T-helper 2 cell treated with Interferon-gamma antibody and Interleukin-4, amounts not matched to agents 100 ng/mL and 5 ng/mL, for 36 hours (primary cell): ENCODE measurements at regions not wholly inside any gene's neighbourhood (a gene's known extent, or its start where the extent isn't known, plus 50 kb on each side); places are given as distances from the start of the nearest gene placed in this dataset.
"Not testable (repeated sequence)": the region's sequence is repeated elsewhere in the genome, so short reads cannot be mapped to it uniquely, and the experiment has no call there.

Experiments
- intact Hi-C: fragments of 100-400 bp; cut with micrococcal nuclease; formaldehyde crosslinking; loops from one replicate; pipeline ENCODE4 v1.15.1; 2023

DNA sequence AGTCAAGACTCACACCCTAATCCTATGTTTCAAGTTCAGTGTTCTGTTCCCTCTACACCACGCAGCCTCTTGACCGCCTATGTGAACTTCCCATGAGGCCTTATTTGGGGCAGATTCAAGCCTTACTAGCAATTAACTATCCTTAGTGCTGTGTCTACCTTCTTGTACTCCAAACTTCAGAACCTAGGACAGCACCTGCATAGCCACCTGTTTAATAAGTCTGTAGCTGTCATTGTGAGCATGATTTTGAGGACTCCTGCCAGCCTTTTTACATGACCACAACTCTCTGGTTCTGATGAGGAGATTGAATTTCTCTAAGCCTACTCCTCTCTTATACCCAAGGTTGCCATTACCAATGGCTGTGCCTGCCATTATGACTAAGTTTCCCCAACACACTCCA is 50.8 kb upstream of the PCSK1 start:
- intact Hi-C loops: no loop called here

DNA sequence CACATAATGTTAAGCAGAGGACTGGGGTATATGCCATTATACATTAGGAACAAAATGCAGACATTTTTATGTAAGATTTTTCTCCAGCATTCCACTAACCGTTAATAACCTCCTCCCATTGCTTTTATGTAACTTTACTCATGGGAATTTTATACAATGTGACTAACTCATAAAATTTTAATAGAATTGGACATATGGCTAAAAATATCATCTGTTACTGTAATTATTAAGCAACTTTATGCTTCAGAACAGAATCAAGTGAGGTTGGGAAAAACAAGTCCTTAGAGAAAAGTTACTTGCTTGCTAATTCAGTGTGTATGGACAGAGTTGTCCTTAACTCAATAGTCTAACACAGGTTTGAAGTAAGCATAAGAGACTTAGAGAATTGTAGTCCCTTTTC is 54.8 kb upstream of the PCSK1 start:
- intact Hi-C loops: no loop called here

DNA sequence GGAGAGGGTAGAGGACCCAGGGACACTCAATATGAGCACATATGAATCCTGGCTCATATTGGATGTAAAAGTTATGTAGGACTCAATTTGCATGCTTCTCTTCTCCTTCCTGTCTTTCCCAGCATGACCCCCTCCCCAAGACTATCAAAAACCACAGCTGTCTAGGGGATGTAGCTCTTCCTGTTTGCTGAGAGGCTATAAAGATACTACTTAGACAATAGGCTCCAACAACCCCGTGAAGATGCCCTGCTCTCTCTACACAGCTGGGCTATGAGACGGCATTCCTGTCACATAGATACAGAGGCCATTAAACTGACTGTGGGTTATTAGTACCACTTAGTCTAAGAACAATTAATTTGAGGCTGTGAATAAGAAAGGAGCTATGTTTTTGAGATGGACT is 56.5 kb upstream of the PCSK1 start:
- intact Hi-C loops: no loop called here

DNA sequence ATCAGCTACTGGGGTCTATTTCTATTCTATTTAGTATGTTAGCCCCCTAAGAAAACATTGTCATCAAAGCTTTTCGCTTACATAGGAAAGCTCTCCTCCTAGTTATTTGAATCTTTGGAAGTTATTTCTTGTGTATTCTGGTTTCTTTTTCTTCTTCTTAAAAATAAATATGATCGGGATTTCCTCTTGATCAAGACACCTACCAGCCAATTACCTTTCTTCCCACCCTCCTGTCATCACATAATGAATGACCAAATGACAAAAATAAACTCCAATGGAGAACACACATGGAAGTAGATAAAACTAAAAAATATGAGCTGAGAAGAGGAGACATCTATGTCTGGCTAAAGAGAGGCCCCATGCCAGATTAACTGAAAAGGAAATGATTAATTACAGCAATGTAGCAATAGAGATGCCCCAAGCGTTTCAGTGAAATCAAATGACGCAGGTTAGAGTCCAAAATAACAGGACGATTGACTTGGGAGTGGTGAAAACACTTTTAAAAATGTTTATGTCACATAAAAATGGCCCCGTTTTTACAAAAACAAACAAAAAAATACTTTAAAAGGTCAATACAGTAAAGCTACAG is 59.5 kb upstream of the PCSK1 start:
- intact Hi-C loops: no loop called here

- intact Hi-C loops: no loop called here
Measured at GRCh38 chr5:96493219-96493790, 60.3 kb upstream of the PCSK1 start.

- intact Hi-C loops: not testable (repeated sequence)
Measured at GRCh38 chr5:96495412-96495811, 62.4 kb upstream of the PCSK1 start.

DNA sequence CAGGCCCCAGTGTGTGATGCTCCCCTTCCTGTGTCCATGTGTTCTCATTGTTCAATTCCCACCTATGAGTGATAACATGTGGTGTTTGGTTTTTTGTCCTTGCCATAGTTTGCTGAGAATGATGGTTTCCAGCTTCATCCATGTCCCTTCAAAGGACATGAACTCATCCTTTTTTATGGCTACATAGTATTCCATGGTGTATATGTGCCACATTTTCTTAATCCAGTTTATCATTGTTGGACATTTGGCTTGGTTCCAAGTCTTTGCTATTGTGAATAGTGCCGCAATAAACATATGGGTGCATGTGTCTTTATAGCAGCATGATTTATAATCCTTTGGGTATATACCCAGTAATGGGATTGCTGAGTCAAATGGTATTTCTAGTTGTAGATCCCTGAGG is 64.0 kb upstream of the PCSK1 start:
- intact Hi-C loops: not testable (repeated sequence)

DNA sequence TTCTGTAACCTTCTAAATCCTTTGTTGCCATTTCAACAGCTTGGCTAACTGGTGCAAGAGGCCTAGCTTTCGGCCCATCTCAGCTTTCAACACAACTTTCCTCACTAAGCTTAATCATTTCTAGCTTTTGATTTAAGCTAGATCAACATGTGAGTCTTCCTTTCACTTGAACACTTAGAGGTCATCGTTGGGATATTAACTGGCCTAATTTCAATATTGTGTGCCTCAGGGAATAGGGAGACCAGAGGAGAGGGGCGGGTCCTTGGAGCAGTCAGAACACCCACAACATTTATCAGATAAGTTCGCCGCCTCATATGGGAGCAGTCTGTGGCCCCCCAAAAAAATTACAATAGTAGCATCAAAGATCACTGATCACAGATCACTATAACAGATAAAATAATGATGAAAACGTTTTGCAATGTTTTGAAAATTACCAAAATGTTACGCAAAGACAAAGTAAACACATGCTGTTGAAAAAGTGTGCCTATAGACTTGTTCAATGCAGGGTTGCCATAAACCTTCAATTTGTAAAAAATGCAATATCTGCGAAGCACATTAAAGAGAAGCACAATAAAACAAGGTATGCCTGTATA is 66.8 kb upstream of the PCSK1 start:
- intact Hi-C loops: no loop called here

DNA sequence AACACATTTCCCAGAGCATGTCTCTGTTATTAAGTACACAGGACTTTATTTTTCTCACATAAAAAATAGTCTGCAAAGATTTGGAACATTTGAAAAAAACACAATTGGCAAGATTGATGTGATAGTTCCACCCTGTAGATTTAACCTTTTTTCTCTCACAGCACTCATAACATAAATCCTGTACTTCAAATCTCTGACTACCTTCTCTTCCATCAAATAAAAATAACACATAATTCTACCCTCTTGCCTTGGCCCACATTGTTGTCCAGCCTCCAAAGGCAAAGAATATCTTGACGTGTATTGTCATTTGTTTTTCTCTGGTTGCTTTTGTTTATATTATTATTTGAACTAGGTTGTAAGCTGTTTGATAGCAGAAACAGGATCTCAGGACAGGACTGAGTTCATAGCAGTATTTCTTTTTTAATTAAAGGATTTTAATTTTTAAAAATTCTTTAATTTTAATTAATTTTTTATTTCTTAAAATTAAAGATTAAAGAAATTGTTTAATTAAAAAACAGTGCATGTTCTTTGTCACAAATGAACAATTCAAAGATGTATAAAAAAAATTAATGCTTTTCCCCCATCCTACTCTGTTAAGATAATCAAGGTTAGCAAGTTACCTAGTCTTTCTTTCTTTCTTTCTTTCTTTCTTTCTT is 69.1 kb upstream of the PCSK1 start:
- intact Hi-C loops: no loop called here

GRCh38 chr5:96503501-96504236 is 70.6 kb upstream of the PCSK1 start:
- intact Hi-C loops: no loop called here

DNA sequence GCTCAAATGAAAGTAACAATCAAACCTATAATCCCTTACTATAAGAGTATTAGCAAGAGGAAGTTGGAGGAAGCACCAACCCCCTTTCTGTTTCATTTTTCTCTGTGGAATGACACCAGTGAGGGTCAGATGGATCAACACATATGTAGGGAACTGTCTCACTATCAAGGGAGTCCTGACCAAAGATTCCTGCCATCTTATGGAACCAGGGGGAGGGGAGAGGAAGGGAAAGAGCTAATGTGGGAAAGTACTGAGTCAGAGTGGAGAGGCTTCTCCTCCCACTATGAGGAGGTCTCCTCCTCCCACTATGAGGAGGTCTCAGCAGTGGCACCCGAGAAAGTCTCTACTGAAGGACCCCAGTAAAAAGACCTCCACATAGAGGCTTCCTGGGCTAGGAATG is 73.3 kb upstream of the PCSK1 start:
- intact Hi-C loops: no loop called here

DNA sequence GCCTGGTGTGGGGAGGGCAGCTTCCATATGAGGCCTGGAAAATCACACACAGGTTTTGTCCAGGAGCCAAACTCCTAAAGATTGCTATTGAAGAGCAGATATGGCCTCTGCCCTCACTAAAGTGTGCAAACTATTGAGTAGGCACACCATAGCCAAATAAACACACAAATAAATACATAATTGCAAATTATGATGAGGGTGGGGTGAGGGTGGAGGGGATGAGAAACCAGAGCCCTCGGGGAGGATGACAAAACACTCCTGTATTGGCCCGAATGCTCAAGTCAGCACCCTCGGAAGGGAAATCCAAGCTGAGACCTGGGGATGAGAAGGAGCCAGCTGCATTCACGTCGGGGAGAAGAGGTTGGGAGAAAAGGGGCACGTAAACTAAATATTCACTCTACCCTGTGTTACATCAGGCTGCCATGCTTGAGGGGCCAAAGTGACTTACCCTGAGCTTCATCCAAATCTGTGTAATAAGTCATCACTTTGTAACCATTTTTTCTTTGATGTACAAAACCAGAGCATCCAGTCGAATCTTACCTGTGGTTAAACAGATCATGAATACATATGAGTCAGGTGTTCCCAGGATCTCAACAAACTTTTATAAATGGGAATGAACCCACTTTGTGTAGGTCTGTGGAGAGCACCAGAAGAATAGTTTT is 73.9 kb upstream of the PCSK1 start:
- intact Hi-C loops: no loop called here

GRCh38 chr5:96509316-96509715 is 76.3 kb upstream of the PCSK1 start:
- intact Hi-C loops: no loop called here

- intact Hi-C loops: no loop called here
Measured at GRCh38 chr5:96509721-96510350, 76.8 kb upstream of the PCSK1 start.

DNA sequence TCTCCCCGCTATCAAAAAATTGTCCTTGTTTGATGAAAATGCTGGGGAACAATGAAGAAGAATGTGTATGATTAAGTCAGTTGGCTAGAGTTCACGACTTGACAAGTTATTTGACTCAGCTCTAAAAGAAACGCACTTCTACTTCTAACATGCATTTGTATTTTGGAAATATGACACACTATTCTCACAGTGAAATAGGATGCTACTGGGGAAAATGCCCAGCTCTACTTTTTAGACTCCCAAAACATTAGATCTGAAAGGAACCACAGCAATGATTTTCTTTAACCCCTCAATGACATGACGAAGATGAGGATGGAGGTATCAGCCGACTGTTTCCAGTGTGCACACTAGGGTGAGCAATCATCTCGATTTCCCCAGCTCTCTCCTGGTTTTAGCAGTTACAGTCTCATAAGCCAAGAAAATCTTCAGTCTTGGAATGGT is 83.6 kb upstream of the PCSK1 start:
- intact Hi-C loops: no loop called here

DNA sequence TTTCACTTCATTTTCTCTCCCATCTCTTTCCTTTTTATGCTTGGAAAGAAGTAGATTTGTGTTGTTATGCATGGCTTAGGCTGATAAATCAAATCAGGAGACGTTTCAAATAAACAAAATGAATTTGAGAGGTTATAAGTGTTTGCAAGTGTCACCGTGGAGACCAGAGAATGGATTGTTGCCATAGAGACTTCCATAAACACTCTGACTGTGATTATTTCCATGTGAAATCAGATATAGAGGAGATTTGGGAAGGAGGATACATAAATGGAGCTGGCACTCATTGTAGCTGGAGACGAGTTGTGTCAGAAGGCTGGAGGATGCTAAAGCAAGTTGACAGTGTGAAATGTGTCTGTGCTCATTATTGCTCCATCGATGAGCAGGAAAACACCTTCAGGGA is 84.2 kb upstream of the PCSK1 start:
- intact Hi-C loops: no loop called here

- intact Hi-C loops: no loop called here
Measured at GRCh38 chr5:96520345-96520744, 87.3 kb upstream of the PCSK1 start.

GRCh38 chr5:96522635-96523355 is 89.7 kb upstream of the PCSK1 start:
- intact Hi-C loops: no loop called here

- intact Hi-C loops: no loop called here
Measured at GRCh38 chr5:96527768-96528661, 95.0 kb upstream of the PCSK1 start.
